Glutamatergic neuron (in vitro differentiated cells): ENCODE measurements at regions not wholly inside any gene's neighbourhood (a gene's known extent, or its start where the extent isn't known, plus 50 kb on each side); places are given as distances from the start of the nearest gene placed in this dataset.

Experiments used
- DNase-seq: peaks from one replicate; pipeline ENCODE4 v3.0.0; 2022
- H3K27ac Mint-ChIP-seq: one replicate; pipeline ENCODE4 v1.8.0; 2020; ENCODE audit warnings: mild to moderate bottlenecking, mixed read lengths, inconsistent platforms; ENCODE audit not compliant: unreplicated experiment
- H3K27me3 Mint-ChIP-seq: one replicate; pipeline ENCODE4 v1.8.0; 2020; ENCODE audit warnings: mild to moderate bottlenecking, moderate library complexity, mixed read lengths, inconsistent platforms; ENCODE audit not compliant: unreplicated experiment
- H3K36me3 Mint-ChIP-seq: one replicate; pipeline ENCODE4 v1.8.0; 2020; ENCODE audit warnings: mild to moderate bottlenecking, mixed read lengths, inconsistent platforms; ENCODE audit not compliant: unreplicated experiment
- H3K4me1 Mint-ChIP-seq: one replicate; pipeline ENCODE4 v1.8.0; 2020; ENCODE audit warnings: mild to moderate bottlenecking, low read depth, mixed read lengths, inconsistent platforms; ENCODE audit not compliant: unreplicated experiment
- H3K4me3 Mint-ChIP-seq: one replicate; pipeline ENCODE4 v1.8.0; 2020; ENCODE audit warnings: mild to moderate bottlenecking, mixed read lengths, inconsistent platforms; ENCODE audit not compliant: unreplicated experiment
- H3K9me3 Mint-ChIP-seq: one replicate; pipeline ENCODE4 v1.8.0; 2020; ENCODE audit warnings: mild to moderate bottlenecking, moderate library complexity, mixed read lengths, inconsistent platforms; ENCODE audit not compliant: unreplicated experiment
- CTCF ChIP-seq: fragments of 200-600 bp; sonication (generic); IDR thresholded peaks from one replicate; pipeline ENCODE4 v1.5.0; 2021; ENCODE audit not compliant: partially characterized antibody, unreplicated experiment

- H3K36me3 Mint-ChIP-seq: no peaks in the 10 kb centered on the region
- H3K4me3 Mint-ChIP-seq: no peak overlapping the region
- no peaks in the 10 kb centered on the region for H3K9me3 Mint-ChIP-seq
- H3K27ac Mint-ChIP-seq: no peak overlapping the region
- DNase-seq: no peak
- H3K27me3 Mint-ChIP-seq: no peaks in the 10 kb centered on the region
- H3K4me1 Mint-ChIP-seq: no peaks in the 10 kb centered on the region
- no peak for TF ChIP-seq CTCF
Observed at GRCh38 chrX:138411048-138411447, 300.5 kb downstream of the FGF13 start.
